CD4-positive, alpha-beta T cell treated with Interferon gamma for 1 hour (primary cell): ENCODE measurements at regions not wholly inside any gene's neighbourhood (a gene's known extent, or its start where the extent isn't known, plus 50 kb on each side); places are given as distances from the start of the nearest gene placed in this dataset.

Source experiments
- DNase-seq: peaks from one replicate; pipeline ENCODE4 v3.0.0-alpha.2; 2020

GRCh38 chrX:45803383-45803921 is 602.8 kb upstream of the DIPK2B start:
- peak; percentile 12 for DNase-seq

GRCh38 chrX:45801554-45801953 is 600.9 kb upstream of the DIPK2B start:
- DNase-seq, result no peak

- peak; percentile 71 for DNase-seq
These were observed 600.2 kb upstream of the DIPK2B start for GRCh38 chrX:45800746-45801453.

GRCh38 chrX:45799576-45799975 is 598.9 kb upstream of the DIPK2B start:
- DNase-seq, result no peak

- no peak for DNase-seq
These were observed 594.9 kb upstream of the DIPK2B start for GRCh38 chrX:45795546-45795945.

- DNase-seq, result no peak
These were observed 594.3 kb upstream of the DIPK2B start for GRCh38 chrX:45794995-45795337.

- DNase-seq, result no peak
These were observed 593.8 kb upstream of the DIPK2B start for GRCh38 chrX:45794323-45794994.

GRCh38 chrX:45788941-45789348 is 588.3 kb upstream of the DIPK2B start:
- DNase-seq, result no peak

GRCh38 chrX:45788315-45788714 is 587.6 kb upstream of the DIPK2B start:
- DNase-seq, result no peak

- DNase-seq, result no peak
These were observed 583.9 kb upstream of the DIPK2B start for GRCh38 chrX:45784590-45784989.

- DNase-seq, result no peak
These were observed 582.3 kb upstream of the DIPK2B start for GRCh38 chrX:45783002-45783401.

GRCh38 chrX:45781901-45782553 is 581.4 kb upstream of the DIPK2B start:
- no peak for DNase-seq

GRCh38 chrX:45778616-45779015 is 577.9 kb upstream of the DIPK2B start:
- DNase-seq, result no peak

GRCh38 chrX:45777366-45777765 is 576.7 kb upstream of the DIPK2B start:
- no peak for DNase-seq

GRCh38 chrX:45775468-45775867 is 574.8 kb upstream of the DIPK2B start:
- no peak for DNase-seq

GRCh38 chrX:45774961-45775360 is 574.3 kb upstream of the DIPK2B start:
- no peak for DNase-seq

GRCh38 chrX:45773572-45773971 is 572.9 kb upstream of the DIPK2B start:
- no peak for DNase-seq

- DNase-seq, result peak; percentile 50
These were observed 571.1 kb upstream of the DIPK2B start for GRCh38 chrX:45771560-45772340.

- no peak for DNase-seq
These were observed 570.4 kb upstream of the DIPK2B start for GRCh38 chrX:45771114-45771513.

GRCh38 chrX:45769761-45770582 is 569.3 kb upstream of the DIPK2B start:
- DNase-seq, result peak; percentile 82

GRCh38 chrX:45768666-45769236 is 568.1 kb upstream of the DIPK2B start:
- no peak for DNase-seq

- no peak for DNase-seq
These were observed 566.4 kb upstream of the DIPK2B start for GRCh38 chrX:45766981-45767501.
